A549 (cell line): ENCODE measurements at regions not wholly inside any gene's neighbourhood (a gene's known extent, or its start where the extent isn't known, plus 50 kb on each side); places are given as distances from the start of the nearest gene placed in this dataset.

ENCODE experiments used
- ATAC-seq, 2 experiments: fragments of 200-7000 bp in 1 of 2; fragments of >200 bp in 1 of 2; cut with Nextera tagmentation in 1 of 2; cut with Tn5 transposase in 1 of 2; 3 replicates each; pipeline versions ENCODE4 v1.8.0 to v1.9.1; 2018 to 2020; ENCODE audit warnings: mild to moderate bottlenecking in 1 of 2, moderate library complexity in 1 of 2
- CTCF ChIA-PET: fragments of 300-600 bp; sonication (Branson Sonifier 250); formaldehyde crosslinking; extraction: SDS; loops from one replicate; lab custom pipeline; 2021; ENCODE audit warnings: antibody characterized with exemption, inconsistent platforms; lab: Yijun Ruan, JAX
- POLR2A ChIA-PET: fragments of 350-600 bp; formaldehyde crosslinking; extraction: SDS; loops from one replicate; lab custom pipeline; 2021; ENCODE audit warnings: antibody characterized with exemption, inconsistent platforms; lab: Yijun Ruan, JAX
- DNase-seq, 2 experiments: peaks; one replicate each; pipeline versions ENCODE4 v3.0.0 to v3.0.0-alpha.2; 2011 to 2016; ENCODE audit warnings: low read depth in 1 of 2, low spot score in 1 of 2
- FAIRE-seq: peaks from 2 replicates; lab custom pipeline; 2011; peaks lifted over from hg19 to GRCh38; lab: Jason Lieb, UNC
- H3K27ac ChIP-seq, 2 experiments: fragments of >200 bp; sonication (Bioruptor Twin); formaldehyde crosslinking; 3 replicates each; pipeline ENCODE4 v1.5.1; 2016 to 2017
- H3K4me1 ChIP-seq: fragments of >200 bp; sonication (Bioruptor Twin); formaldehyde crosslinking; 3 replicates; pipeline ENCODE4 v1.6.1; 2016
- H3K4me2 ChIP-seq: fragments of >200 bp; sonication (Bioruptor Twin); formaldehyde crosslinking; 3 replicates; pipeline ENCODE4 v1.6.1; 2016
- H3K4me3 ChIP-seq: fragments of >200 bp; sonication (Bioruptor Twin); formaldehyde crosslinking; 3 replicates; pipeline ENCODE4 v1.5.1; 2016
- H3K9me3 ChIP-seq: fragments of >200 bp; sonication (Bioruptor Twin); formaldehyde crosslinking; 3 replicates; pipeline ENCODE4 v1.6.1; 2016
- BCL3 ChIP-seq: fragments of >200 bp; sonication (Bioruptor Twin); formaldehyde crosslinking; IDR thresholded peaks from 3 replicates; pipeline ENCODE4 v1.6.1; 2016
- CBX2 ChIP-seq: fragments of 200-600 bp; sonication (generic); IDR thresholded peaks from 2 replicates; pipeline ENCODE4 v1.6.1; 2016; ENCODE audit warnings: low read depth, mild to moderate bottlenecking, borderline replicate concordance
- CEBPB ChIP-seq, 2 experiments: fragments of >200 bp in 1 of 2; sonication (Bioruptor Twin) in 1 of 2; formaldehyde crosslinking in 1 of 2; IDR thresholded peaks; 2 replicates each; pipeline ENCODE4 v1.6.1; 2012 to 2016
- CHD2 ChIP-seq: fragments of 150-350 bp; IDR thresholded peaks from 2 replicates; pipeline ENCODE4 v1.6.1; 2014; ENCODE audit warnings: low read length; ENCODE audit not compliant: partially characterized antibody
- CHD4 ChIP-seq: fragments of 200-600 bp; sonication (generic); IDR thresholded peaks from 2 replicates; pipeline ENCODE4 v1.6.1; 2016; ENCODE audit warnings: antibody characterized with exemption, mild to moderate bottlenecking, borderline replicate concordance
- E2F6 ChIP-seq: IDR thresholded peaks from 2 replicates; pipeline ENCODE4 v1.6.1; 2012; ENCODE audit warnings: low read depth, borderline replicate concordance
- EHMT2 ChIP-seq: fragments of 200-600 bp; sonication (generic); IDR thresholded peaks from 2 replicates; pipeline ENCODE4 v1.6.1; 2016; ENCODE audit warnings: antibody characterized with exemption, low read depth, mild to moderate bottlenecking, moderate library complexity
- GATA3 ChIP-seq: IDR thresholded peaks from 2 replicates; pipeline ENCODE4 v1.6.1; 2012; ENCODE audit warnings: borderline replicate concordance
- HEYL ChIP-seq: fragments of 250-450 bp; sonication (Bioruptor Pico); IDR thresholded peaks from 2 replicates; pipeline ENCODE4 v1.8.0; 2021; ENCODE audit warnings: mild to moderate bottlenecking, moderate library complexity
- HOXB5 ChIP-seq: fragments of 250-450 bp; sonication (Bioruptor Pico); IDR thresholded peaks from 2 replicates; pipeline ENCODE4 v1.5.0; 2020; ENCODE audit warnings: mild to moderate bottlenecking, moderate library complexity
- MAFK ChIP-seq: fragments of 450-650 bp; IDR thresholded peaks from 2 replicates; pipeline ENCODE4 v1.6.1; 2014; ENCODE audit not compliant: partially characterized antibody
- MAX ChIP-seq: IDR thresholded peaks from 2 replicates; pipeline ENCODE4 v1.6.1; 2012
- MAZ ChIP-seq: fragments of 150-350 bp; IDR thresholded peaks from 2 replicates; pipeline ENCODE4 v1.6.1; 2014; ENCODE audit warnings: antibody characterized with exemption, low read depth, low read length, borderline replicate concordance
- MYC ChIP-seq: IDR thresholded peaks from 2 replicates; pipeline ENCODE4 v1.6.1; 2012; ENCODE audit warnings: mild to moderate bottlenecking, inconsistent platforms, low read length, improper control_type of control experiment, borderline replicate concordance
- NPAS2 ChIP-seq: fragments of 250-450 bp; sonication (Bioruptor Pico); IDR thresholded peaks from 2 replicates; pipeline ENCODE4 v1.8.0; 2022; ENCODE audit warnings: mild to moderate bottlenecking, moderate library complexity, borderline replicate concordance
- NR3C1 ChIP-seq: fragments of >200 bp; sonication (Bioruptor Twin); formaldehyde crosslinking; IDR thresholded peaks from 3 replicates; pipeline ENCODE4 v1.6.1; 2017
- POLR2A ChIP-seq: IDR thresholded peaks from 2 replicates; pipeline ENCODE4 v1.6.1; 2012; ENCODE audit warnings: mild to moderate bottlenecking, low read length
- RAD21 ChIP-seq, 2 experiments: fragments of >200 bp in 1 of 2; sonication (Bioruptor Twin) in 1 of 2; formaldehyde crosslinking in 1 of 2; IDR thresholded peaks in 1 of 2; conservative IDR thresholded peaks in 1 of 2; 2 replicates in 1 of 2; 3 replicates in 1 of 2; pipeline ENCODE4 v1.6.1; 2012 to 2018; ENCODE audit warnings: inconsistent platforms in 1 of 2
- RARB ChIP-seq: fragments of 250-450 bp; sonication (Bioruptor Pico); IDR thresholded peaks from 2 replicates; pipeline ENCODE4 v1.8.0; 2021; ENCODE audit warnings: mild to moderate bottlenecking, moderate library complexity
- RCOR1 ChIP-seq: fragments of 150-350 bp; IDR thresholded peaks from 2 replicates; pipeline ENCODE4 v1.6.1; 2014; ENCODE audit warnings: antibody characterized with exemption, low read length, low read depth
- RNF2 ChIP-seq: fragments of 200-600 bp; sonication (generic); IDR thresholded peaks from 2 replicates; pipeline ENCODE4 v1.6.1; 2016; ENCODE audit warnings: low read depth, mild to moderate bottlenecking, antibody characterized with exemption, moderate library complexity, borderline replicate concordance
- SMC3 ChIP-seq: fragments of >200 bp; sonication (Bioruptor Twin); formaldehyde crosslinking; IDR thresholded peaks from 3 replicates; pipeline ENCODE4 v1.6.1; 2018; ENCODE audit warnings: inconsistent platforms
- SREBF2 ChIP-seq: fragments of 450-650 bp; IDR thresholded peaks from 2 replicates; pipeline ENCODE4 v1.6.1; 2014; ENCODE audit warnings: mild to moderate bottlenecking, moderate library complexity
- TFCP2L1 ChIP-seq: fragments of 250-450 bp; sonication (Bioruptor Pico); IDR thresholded peaks from 2 replicates; pipeline ENCODE4 v1.5.0; 2021; ENCODE audit warnings: mild to moderate bottlenecking
- TP53 ChIP-seq: fragments of 250-450 bp; sonication (Bioruptor Pico); IDR thresholded peaks from 2 replicates; pipeline ENCODE4 v1.5.0; 2021; ENCODE audit warnings: mild to moderate bottlenecking, moderate library complexity
- USF2 ChIP-seq: fragments of 450-650 bp; IDR thresholded peaks from 2 replicates; pipeline ENCODE4 v1.6.1; 2014; ENCODE audit warnings: antibody characterized with exemption
- WGBS: methylation state at CpG from one replicate; pipeline ENCODE4 v1.1.6; 2017; ENCODE audit errors: missing lambda C conversion rate; 5-methylcytosine and 5-hydroxymethylcytosine counted together
- TF ChIP-seq, protein P1 (sequence below): fragments of 250-450 bp; sonication (Bioruptor Pico); IDR thresholded peaks from 2 replicates; pipeline ENCODE4 v1.5.0; 2020; ENCODE audit warnings: low read depth, mild to moderate bottlenecking, moderate library complexity
- TF ChIP-seq, protein P2 (sequence below): fragments of >200 bp; sonication (Bioruptor Twin); formaldehyde crosslinking; IDR thresholded peaks from 3 replicates; pipeline ENCODE4 v1.5.1; 2016

DNA sequence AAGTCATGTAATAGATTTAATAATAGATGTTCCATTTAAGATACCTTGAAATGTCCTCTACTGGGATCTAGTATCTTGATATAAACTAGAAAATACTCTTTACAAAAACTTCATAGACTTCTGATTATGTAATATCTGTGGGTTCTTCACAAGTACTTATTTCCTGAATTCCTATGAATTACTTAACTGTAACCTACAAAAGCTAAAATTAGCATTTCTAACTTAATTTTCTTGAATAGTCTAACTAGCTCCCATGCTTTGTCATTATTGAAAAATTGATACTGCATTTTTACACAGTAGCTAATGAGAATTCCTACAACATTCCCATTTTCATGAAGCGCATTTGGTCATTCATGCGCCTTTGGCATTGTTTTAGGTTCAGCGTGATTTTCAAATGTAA, 1828.2 kb downstream of the MAT2B start:
- H3K4me2 ChIP-seq, result no peak overlapping the region
- ATAC-seq, result no peak

DNA sequence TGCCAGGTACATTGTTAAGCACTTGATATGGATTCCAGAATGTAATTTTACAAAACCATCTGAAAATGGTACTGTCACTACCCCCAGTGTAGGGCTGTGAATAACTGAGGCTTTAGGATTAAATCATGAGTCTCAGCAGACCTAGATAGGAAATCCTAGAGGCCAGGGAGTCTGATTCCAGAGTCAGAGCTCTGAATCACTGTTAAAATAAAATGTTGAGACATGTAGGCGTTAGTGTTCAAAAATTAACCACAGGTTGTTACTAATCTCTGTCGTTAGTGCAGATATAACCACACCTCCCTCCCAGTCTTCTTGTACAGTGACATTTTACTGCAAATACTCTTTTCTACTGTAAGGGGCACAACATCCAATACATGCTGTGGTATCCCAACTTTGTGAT, 1828.8 kb downstream of the MAT2B start:
- Histone ChIP-seq H3K4me2 (no peak overlapping the region), H3K9me3 (no peaks in the 10 kb centered on the region), H3K27ac (no peak overlapping the region), H3K4me1 (no peaks in the 10 kb centered on the region), H3K4me3 (no peak overlapping the region)
- 2% methylated on average over 2 of the region's 2 CpGs for WGBS
- ChIA-PET CTCF (no interaction called here), POLR2A (no interaction called here)
- FAIRE-seq, result no peak
- DNase-seq, result no peak
- no peak for ATAC-seq
- TF ChIP-seq MAZ (no peak), E2F6 (no peak), RAD21 (conservative IDR thresholded peaks at IDR 0.05 in 1 of 2, IDR thresholded peaks at IDR 0.05 in 1 of 2) (no peak), GATA3 (no peak), POLR2A (no peak), NPAS2 (CRISPR knock-in tag) (no peak)

More for the DNA sequence above, 1828.2 kb downstream of the MAT2B start:
- DNase-seq (no peak), FAIRE-seq (no peak)
- Histone ChIP-seq H3K4me1 (no peaks in the 10 kb centered on the region), H3K27ac (no peak overlapping the region), H3K9me3 (no peaks in the 10 kb centered on the region), H3K4me3 (no peak overlapping the region)
- TF ChIP-seq TP53 (no peak), CBX2 (no peak), GATA3 (no peak), TFCP2L1 (CRISPR knock-in tag) (no peak), HOXB5 (CRISPR knock-in tag) (no peak), MYC (no peak)
- WGBS, result 51% methylated on average over 3 of the region's 3 CpGs
- ChIA-PET CTCF (interaction anchor here (0.5 kb wide), 1 partner anchor 72 kb away, joined by 3 read pairs; no protein-coding TSS in a partner anchor), POLR2A (no interaction called here)

DNA sequence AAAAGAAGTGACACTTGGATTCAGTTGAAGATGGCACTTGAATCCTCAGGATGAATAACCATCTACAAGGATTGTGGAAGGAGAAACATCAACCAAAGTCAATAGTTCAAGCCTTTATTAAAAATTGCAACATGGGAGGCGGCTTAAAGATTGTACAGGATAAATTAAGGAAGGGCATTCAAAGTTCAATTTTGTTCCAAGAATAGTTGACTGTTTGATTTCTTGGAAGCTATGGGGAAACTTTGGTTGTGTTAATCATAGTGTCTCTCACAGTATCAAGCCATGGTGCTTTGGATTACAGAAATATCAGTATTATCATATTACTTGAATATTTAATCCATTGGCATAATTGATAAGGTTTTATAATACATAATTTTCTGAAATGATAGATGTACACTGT, 1844.3 kb downstream of the MAT2B start:
- 0% methylated on average over 1 of the region's 1 CpG for WGBS
- Histone ChIP-seq H3K4me1 (no peaks in the 10 kb centered on the region), H3K4me2 (no peak overlapping the region), H3K4me3 (no peak overlapping the region), H3K9me3 (no peaks in the 10 kb centered on the region), H3K27ac (no peak overlapping the region)
- FAIRE-seq (no peak), DNase-seq (no peak), ATAC-seq (no peak)
- TF ChIP-seq SREBF2, result no peak
- ChIA-PET POLR2A (no interaction called here), CTCF (no interaction called here)

- no peaks in the 10 kb centered on the region for H3K9me3 ChIP-seq
- WGBS, result 25% methylated on average over 5 of the region's 5 CpGs
- H3K4me1 ChIP-seq, result no peaks in the 10 kb centered on the region
- no peak overlapping the region for H3K4me3 ChIP-seq
- DNase-seq (no peak), FAIRE-seq (no peak), ATAC-seq (no peak)
- ChIA-PET CTCF (no interaction called here), POLR2A (no interaction called here)
- no peak for TF ChIP-seq RARB (CRISPR knock-in tag)
- TF ChIP-seq CHD4, result no peak
- TF ChIP-seq RCOR1, result no peak
- no peak for TF ChIP-seq BCL3
- no peak for TF ChIP-seq HEYL (CRISPR knock-in tag)
- TF ChIP-seq CHD2, result no peak
- no peak for TF ChIP-seq USF2
- TF ChIP-seq MAX, result no peak
- no peak for TF ChIP-seq RNF2
- TF ChIP-seq EHMT2, result no peak
- no peak for TF ChIP-seq MAFK
- TF ChIP-seq MYC, result no peak
- TF ChIP-seq CEBPB (IDR thresholded peaks at IDR 0.05), result no peak
- TF ChIP-seq NPAS2 (CRISPR knock-in tag), result no peak
- TF ChIP-seq, protein P1, sequence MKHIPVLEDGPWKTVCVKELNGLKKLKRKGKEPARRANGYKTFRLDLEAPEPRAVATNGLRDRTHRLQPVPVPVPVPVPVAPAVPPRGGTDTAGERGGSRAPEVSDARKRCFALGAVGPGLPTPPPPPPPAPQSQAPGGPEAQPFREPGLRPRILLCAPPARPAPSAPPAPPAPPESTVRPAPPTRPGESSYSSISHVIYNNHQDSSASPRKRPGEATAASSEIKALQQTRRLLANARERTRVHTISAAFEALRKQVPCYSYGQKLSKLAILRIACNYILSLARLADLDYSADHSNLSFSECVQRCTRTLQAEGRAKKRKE, result no peak
- no peak for TF ChIP-seq SMC3
- TF ChIP-seq, protein P2, sequence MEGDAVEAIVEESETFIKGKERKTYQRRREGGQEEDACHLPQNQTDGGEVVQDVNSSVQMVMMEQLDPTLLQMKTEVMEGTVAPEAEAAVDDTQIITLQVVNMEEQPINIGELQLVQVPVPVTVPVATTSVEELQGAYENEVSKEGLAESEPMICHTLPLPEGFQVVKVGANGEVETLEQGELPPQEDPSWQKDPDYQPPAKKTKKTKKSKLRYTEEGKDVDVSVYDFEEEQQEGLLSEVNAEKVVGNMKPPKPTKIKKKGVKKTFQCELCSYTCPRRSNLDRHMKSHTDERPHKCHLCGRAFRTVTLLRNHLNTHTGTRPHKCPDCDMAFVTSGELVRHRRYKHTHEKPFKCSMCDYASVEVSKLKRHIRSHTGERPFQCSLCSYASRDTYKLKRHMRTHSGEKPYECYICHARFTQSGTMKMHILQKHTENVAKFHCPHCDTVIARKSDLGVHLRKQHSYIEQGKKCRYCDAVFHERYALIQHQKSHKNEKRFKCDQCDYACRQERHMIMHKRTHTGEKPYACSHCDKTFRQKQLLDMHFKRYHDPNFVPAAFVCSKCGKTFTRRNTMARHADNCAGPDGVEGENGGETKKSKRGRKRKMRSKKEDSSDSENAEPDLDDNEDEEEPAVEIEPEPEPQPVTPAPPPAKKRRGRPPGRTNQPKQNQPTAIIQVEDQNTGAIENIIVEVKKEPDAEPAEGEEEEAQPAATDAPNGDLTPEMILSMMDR, result no peak
- TF ChIP-seq NR3C1, result no peak
- H3K27ac ChIP-seq, result no peak overlapping the region
- H3K4me2 ChIP-seq, result no peak overlapping the region
Observed at GRCh38 chr5:165351342-165351741, 1845.9 kb downstream of the MAT2B start.
